ENCODE measurements at regions not wholly inside any gene's neighbourhood (a gene's known extent, or its start where the extent isn't known, plus 50 kb on each side); places are given as distances from the start of the nearest gene placed in this dataset.

DNA sequence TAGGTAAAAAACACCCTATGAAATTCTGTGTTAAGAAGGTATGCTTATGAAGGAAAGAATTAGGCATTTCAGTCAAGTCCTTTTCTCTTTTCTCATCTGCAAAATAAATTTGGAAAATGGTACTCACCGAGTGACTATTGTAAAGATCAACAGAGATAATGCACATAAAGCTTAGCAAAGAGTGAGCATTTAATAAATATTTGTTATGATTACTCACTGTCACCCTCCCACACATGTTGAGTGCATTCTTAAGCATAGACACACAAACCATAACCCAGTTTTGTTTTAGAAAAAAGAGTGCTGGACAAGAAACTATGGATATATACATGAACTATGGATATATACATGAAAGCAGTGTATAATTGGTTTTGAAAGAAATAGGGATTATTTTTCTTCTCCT lies 54.7 kb upstream of the PRLR start:
- in situ Hi-C loops (cut with MboI) (no loop called here), intact Hi-C loops (cut with micrococcal nuclease) (no loop called here)
- CTCF ChIA-PET (ENCODE audit: low intra/inter-chr PET ratio), result no interaction called here
- Histone ChIP-seq H3K9ac (ENCODE audit: insufficient read depth in 1 of 2, low read depth in 2 of 2, low read length in 2 of 2) (no peak overlapping the region), H4K20me1 (replicated peaks; ENCODE audit: control insufficient read depth, insufficient read depth, low read length) (no peaks in the 10 kb centered on the region), H3K9me1 (ENCODE audit: control insufficient read depth, insufficient read depth, low read length) (no peaks in the 10 kb centered on the region), H3K4me2 (ENCODE audit: insufficient read depth, low read length) (no peak overlapping the region), H3K27ac (ENCODE audit: extremely low read depth, low read depth, low read length) (no peak overlapping the region), H3K79me2 (ENCODE audit: control insufficient read depth, insufficient read depth, low read length) (no peaks in the 10 kb centered on the region), H3K27me3 (ENCODE audit: control insufficient read depth in 2 of 2, insufficient read depth in 2 of 2, low read length in 2 of 2) (no peaks in the 10 kb centered on the region), H3K4me1 (replicated peaks in 1 of 2; ENCODE audit: control insufficient read depth in 2 of 2, insufficient read depth in 2 of 2, low read length in 2 of 2) (no peaks in the 10 kb centered on the region), H3K36me3 (ENCODE audit: control insufficient read depth, insufficient read depth, low read length) (no peaks in the 10 kb centered on the region), H3K9me3 (replicated peaks; ENCODE audit: control insufficient read depth, insufficient read depth, low read depth, low read length) (0 out of 2 replicates have a peak, but pooled peaks cover 3% of the 10 kb centered on the region), H2AFZ (ENCODE audit: low read depth, low read length) (no peak overlapping the region), H3K4me3 (no peak overlapping the region)
- WGBS (ENCODE audit: insufficient coverage, low coverage, missing lambda C conversion rate), result 0% methylated on average over 1 of the region's 1 CpG
- POLR2A ChIA-PET, result no interaction called here
- no peak for ATAC-seq
- TF ChIP-seq SLC30A9 (CRISPR knock-in tag; IDR thresholded peaks at IDR 0.05), result no peak
- TF ChIP-seq WHSC1 (IDR thresholded peaks at IDR 0.05; ENCODE audit: low read length), result no peak
- no peak for TF ChIP-seq KLF16 (IDR thresholded peaks at IDR 0.05)
- TF ChIP-seq, protein P1, sequence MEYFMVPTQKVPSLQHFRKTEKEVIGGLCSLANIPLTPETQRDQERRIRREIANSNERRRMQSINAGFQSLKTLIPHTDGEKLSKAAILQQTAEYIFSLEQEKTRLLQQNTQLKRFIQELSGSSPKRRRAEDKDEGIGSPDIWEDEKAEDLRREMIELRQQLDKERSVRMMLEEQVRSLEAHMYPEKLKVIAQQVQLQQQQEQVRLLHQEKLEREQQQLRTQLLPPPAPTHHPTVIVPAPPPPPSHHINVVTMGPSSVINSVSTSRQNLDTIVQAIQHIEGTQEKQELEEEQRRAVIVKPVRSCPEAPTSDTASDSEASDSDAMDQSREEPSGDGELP (CRISPR knock-in tag; IDR thresholded peaks at IDR 0.05; ENCODE audit: borderline replicate concordance), result no peak
- no peak for TF ChIP-seq KDM2B (CRISPR knock-in tag; IDR thresholded peaks at IDR 0.05)
- no peak for TF ChIP-seq EWSR1 (IDR thresholded peaks at IDR 0.05; ENCODE audit: borderline replicate concordance, low read depth, partially characterized antibody)
- no peak for TF ChIP-seq NBN (IDR thresholded peaks at IDR 0.05; ENCODE audit: low read depth)
- TF ChIP-seq NEUROD1 (IDR thresholded peaks at IDR 0.05; ENCODE audit: borderline replicate concordance, low read depth, low read length, partially characterized antibody), result no peak
- no peak for TF ChIP-seq ESRRA (IDR thresholded peaks at IDR 0.05; ENCODE audit: borderline replicate concordance, low read depth)
- no peak for DNase-seq (ENCODE audit: extremely low read depth in 1 of 4, low spot score in 3 of 4)
- BruUV-seq (replicated peaks), result no TSS peak
- no peak for FAIRE-seq
